ENCODE measurements at regions not wholly inside any gene's neighbourhood (a gene's known extent, or its start where the extent isn't known, plus 50 kb on each side); places are given as distances from the start of the nearest gene placed in this dataset.

- in situ Hi-C loops (cut with MboI; ENCODE audit: low sequenced_read_pairs): no loop called here
These were observed 130.5 kb upstream of the ZNF644 start for GRCh38 chr1:91152331-91152730.

DNA sequence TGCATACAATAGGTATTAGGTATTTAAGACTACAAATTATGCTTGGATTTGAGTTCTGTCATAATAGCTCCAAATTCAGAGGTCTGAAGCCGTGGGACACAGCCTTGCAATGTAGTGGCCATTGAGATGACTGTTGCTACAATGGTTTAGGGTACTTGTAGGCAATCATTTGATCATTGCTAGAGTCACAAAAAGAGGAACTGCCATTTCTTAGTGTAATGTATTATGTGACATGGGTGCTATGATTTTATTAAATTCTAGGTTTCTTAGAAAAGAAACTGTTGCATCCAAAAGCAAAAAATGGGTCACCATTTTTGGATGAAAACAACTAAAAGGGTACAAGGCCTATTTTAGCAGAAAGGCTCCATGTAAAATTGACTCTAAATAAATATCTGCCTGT is 129.9 kb upstream of the ZNF644 start:
- in situ Hi-C loops (cut with MboI; ENCODE audit: low sequenced_read_pairs): no loop called here

DNA sequence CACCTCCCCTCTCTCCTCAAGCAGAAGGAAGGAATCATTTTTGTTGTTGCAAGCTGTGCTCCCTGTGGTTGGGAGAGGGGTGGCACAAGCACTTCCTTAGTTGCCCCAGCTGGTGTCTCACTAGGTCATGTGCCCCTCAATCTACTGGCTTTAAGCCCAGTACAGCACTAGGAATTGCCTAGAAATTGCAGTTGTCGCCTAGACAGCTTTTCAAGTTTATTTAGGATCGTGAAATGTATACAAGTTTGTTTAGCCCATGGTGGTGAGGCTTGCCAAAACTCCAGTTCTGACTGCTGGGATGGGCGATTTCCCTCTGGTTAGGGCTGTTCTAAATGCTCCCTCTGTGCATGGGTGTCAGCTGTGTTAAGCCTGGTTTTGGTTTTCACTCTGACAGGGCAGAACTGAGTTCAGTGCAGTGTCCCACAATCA is 126.8 kb upstream of the ZNF644 start:
- in situ Hi-C loops (cut with MboI; ENCODE audit: low sequenced_read_pairs): loop anchor here (25.0 kb wide), 1 partner anchor 1036 kb away; no protein-coding TSS in a partner anchor

DNA sequence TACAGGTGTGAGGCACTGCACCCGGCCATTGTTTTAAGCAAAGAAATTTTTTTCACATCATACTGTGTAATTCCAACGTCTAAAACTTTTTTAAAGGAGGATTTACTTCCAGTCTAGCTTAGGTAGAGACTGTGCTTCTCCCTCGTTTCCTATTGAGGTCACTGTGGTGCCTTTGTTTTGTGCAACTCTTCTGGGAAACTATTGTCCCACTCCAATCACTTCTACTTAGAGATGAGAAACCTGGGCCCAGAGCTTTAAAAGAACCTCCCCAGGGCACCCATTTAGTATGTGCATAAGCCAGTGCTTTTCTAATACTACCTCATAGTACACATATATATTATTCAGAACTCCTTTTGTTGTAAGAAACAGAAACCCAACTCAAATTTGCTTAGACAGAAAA is 120.0 kb upstream of the ZNF644 start:
- in situ Hi-C loops (cut with MboI; ENCODE audit: low sequenced_read_pairs): loop anchor here (25.0 kb wide), 1 partner anchor 1030 kb away; no protein-coding TSS in a partner anchor

- in situ Hi-C loops (cut with MboI; ENCODE audit: low sequenced_read_pairs): loop anchor here (25.0 kb wide), 1 partner anchor 1027 kb away; no protein-coding TSS in a partner anchor
These were observed 117.1 kb upstream of the ZNF644 start for GRCh38 chr1:91138959-91139358.

DNA sequence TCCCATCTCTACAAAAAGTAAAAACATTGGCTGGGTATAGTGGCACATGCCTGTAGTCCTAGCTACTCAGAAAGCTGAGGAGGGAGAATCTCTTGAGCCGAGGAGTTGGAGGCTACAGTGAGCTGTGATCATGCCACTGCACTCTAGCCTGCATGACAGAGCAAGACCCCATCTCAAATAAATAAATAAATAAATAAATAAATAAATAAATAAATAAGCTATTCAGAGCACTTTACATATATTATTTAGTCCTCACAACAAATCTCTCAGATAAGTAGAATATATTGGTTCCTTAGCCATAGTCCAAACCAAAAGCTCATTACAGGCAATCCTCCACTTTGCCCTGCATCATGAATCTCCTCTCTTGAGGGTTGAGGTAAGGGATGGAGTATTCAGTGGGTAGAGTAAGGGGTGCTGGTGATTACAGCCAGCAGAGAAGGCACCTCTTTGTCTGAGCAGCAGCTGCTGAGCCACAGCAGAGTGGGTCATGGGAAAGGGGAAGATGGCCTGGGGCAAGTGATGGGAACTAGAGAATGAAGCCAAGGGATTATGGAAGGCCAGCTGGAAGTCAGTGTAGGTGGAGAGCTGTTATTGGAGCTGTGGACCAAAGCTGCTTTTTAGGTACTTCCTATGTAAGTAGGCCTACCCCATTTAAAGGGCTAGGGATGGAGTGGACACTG is 115.5 kb upstream of the ZNF644 start:
- in situ Hi-C loops (cut with MboI; ENCODE audit: low sequenced_read_pairs): loop anchor here (25.0 kb wide), 1 partner anchor 1025 kb away; no protein-coding TSS in a partner anchor

GRCh38 chr1:91135799-91136198 is 114.0 kb upstream of the ZNF644 start:
- in situ Hi-C loops (cut with MboI; ENCODE audit: low sequenced_read_pairs): loop anchor here (25.0 kb wide), 1 partner anchor 1023 kb away; no protein-coding TSS in a partner anchor

DNA sequence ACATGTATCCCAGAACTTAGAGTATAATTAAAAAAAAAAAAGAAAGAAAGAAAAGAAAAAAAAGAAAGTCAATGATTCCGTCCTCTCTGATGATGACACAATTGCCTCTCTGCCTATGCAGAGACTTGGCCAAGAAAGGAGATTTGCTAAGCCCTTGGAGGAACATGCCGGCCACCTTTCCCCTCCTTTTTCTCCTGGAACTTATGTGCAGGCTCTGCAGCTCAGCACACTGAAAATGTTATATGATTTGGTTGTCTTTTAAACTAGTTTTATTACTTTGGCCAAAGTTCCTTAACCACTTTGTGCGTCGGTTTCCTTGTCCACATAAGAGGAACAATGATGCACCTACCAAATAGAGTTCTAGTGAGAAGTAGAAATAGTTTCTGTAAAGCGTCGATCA is 111.4 kb upstream of the ZNF644 start:
- in situ Hi-C loops (cut with MboI; ENCODE audit: low sequenced_read_pairs): loop anchor here (25.0 kb wide), 1 partner anchor 1021 kb away; no protein-coding TSS in a partner anchor

DNA sequence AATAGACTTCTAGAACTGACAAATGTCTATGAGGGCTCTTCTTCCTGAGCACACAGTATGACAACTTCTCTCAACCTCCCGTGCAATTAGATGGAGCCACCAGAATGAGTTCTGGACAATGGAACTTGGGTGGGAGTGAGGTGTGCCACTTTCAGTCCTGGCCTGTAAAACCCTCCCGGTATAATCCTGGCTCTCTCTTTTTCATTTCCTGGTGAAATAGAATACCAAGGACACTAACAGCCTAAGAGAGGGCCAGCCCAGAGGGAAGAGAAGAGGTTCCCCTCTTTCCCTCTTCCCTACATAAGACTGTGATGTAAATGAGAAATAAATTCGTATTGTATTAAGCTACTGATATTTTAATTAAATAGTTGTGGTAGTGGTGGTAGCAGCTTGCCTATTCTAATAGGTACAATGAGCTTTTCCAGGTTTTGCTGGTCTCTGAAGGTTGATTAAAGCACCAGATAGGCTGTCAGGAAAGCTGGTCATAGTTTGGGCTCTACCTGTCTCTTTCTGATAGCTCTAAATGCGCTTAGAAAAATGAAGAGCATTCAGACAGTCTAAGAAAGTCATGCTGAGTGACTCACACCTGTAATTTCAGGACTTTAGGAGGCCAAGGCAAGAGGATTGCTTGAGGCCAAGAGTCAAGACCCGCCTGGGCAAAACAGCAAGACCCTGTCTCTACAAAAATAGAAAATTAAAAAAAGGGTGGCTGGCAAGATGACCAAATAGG is 108.6 kb upstream of the ZNF644 start:
- in situ Hi-C loops (cut with MboI; ENCODE audit: low sequenced_read_pairs): loop anchor here (25.0 kb wide), 1 partner anchor 1018 kb away; no protein-coding TSS in a partner anchor

DNA sequence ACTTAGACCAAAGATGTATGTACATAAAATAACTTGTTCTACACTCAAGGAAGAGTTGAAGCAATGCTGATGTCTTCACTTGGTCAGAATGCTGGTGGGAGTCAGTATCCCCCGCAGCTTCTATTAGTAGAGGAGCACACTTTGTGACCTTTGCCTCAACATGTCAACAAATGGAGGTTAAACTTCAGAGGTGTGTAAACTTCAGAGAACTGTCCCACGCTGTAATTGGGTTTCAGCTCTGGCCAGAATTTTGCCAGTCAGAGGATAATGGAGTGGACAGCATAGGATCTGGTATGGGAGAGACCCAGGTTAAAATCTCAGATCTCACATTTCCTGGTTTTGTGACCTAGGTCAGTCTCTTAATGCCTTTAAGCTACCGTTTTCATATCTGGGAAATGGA is 107.6 kb upstream of the ZNF644 start:
- in situ Hi-C loops (cut with MboI; ENCODE audit: low sequenced_read_pairs): loop anchor here (25.0 kb wide), 1 partner anchor 1017 kb away; no protein-coding TSS in a partner anchor

GRCh38 chr1:91129017-91129416 is 107.2 kb upstream of the ZNF644 start:
- in situ Hi-C loops (cut with MboI; ENCODE audit: low sequenced_read_pairs): loop anchor here (25.0 kb wide), 1 partner anchor 1017 kb away; no protein-coding TSS in a partner anchor

GRCh38 chr1:91124989-91125417 is 103.2 kb upstream of the ZNF644 start:
- in situ Hi-C loops (cut with MboI; ENCODE audit: low sequenced_read_pairs): loop anchor here (25.0 kb wide), 1 partner anchor 1013 kb away; no protein-coding TSS in a partner anchor

DNA sequence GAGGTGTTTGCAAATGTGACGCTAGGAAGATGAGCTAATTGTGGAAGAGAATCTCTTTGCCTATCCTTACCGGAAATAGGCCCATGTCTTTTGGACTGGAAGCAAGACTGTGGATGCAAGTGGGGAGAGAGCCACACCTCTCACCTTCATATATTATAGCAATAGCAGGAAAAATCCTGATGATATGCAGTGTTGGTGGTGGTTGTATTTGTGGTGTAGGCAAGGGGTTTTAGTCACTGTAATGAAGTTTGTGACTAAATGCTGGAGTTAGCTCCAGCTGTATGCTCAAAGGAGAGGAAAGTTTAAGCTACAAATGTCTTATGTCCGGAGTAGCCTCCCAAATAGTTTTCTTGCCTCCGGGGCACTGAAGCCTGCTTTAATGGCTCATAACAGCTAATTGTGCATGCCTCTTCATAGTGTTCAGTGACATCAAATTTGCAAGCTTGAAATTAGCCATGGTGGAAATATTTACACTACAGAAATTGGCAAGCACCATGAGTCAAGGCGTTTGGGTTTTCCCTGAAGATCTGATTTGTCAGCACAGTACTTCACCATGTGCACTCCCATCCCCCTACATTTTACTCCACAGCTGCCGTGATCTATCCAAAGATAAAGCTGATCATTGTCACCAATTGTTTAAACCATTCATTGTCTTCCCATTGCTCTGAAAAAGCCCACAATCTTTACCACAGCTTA is 102.6 kb upstream of the ZNF644 start:
- in situ Hi-C loops (cut with MboI; ENCODE audit: low sequenced_read_pairs): no loop called here

GRCh38 chr1:91123773-91124172 is 101.9 kb upstream of the ZNF644 start:
- in situ Hi-C loops (cut with MboI; ENCODE audit: low sequenced_read_pairs): no loop called here

DNA sequence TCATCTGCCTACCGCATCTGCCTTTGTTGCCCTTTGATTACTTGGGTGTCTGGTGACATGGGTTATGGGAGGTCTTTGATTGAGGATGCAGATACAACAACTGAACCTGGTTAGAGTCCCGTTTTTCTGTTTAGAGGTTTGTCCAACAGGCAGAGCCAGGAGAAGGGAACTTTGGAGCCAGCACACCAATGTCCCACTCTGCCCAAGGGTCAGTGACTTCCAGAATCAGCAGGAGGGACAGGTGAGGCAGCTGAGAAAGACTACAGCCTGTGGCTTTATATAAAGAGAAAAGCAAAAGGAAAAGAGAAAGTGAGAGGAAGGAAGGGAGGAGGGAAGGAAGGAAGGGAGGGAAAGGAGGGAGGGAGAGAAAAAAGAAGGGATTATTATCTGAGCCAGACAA is 101.5 kb upstream of the ZNF644 start:
- in situ Hi-C loops (cut with MboI; ENCODE audit: low sequenced_read_pairs): no loop called here

DNA sequence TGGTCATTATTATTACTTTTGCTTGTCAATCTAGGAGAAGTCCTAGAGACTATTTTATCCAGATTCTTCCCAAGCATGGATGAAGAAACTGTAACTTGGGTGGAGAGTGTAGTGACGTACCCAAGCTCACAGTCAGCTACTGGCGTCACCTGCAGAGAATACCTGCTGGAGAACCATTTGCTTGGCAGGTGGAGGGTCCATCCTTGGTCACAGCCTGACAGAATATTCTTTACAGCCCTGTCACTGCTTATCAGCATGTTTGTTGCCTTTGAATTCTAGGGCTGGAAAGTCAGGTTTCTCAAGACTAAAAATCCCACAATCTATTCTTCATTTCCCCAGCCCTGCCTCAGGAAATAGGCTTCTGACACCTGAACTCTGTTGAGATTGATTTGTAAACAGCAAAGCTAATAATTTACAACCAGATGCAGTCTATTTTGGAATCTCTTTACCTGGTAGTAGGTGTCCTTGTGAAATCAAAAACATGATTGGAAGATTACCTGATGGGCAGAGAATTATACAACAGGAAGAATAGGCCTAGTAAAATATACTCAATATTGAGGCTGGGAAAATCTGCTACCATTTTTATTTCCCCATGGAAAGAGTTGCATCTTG is 100.4 kb upstream of the ZNF644 start:
- in situ Hi-C loops (cut with MboI; ENCODE audit: low sequenced_read_pairs): no loop called here

DNA sequence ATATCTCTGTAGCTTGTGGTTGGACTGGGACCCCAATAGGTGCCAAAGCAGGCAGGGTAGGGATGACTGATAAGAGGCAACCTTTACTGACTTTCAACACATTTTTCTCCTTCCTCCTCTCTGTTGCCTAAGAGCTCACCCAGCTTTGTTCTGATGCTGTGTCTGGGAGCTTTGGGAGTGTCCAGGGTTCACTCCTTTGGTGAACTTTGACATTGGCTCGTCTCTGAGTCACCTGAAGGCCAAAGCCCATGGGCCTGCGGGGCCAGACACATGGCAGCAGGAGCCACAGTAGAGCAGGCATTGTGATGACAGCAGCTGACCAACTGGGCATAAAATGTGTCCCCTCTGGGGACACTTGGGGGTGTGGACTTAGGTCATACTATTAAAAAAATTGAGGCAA is 99.5 kb upstream of the ZNF644 start:
- in situ Hi-C loops (cut with MboI; ENCODE audit: low sequenced_read_pairs): no loop called here

GRCh38 chr1:91120936-91121335 is 99.1 kb upstream of the ZNF644 start:
- in situ Hi-C loops (cut with MboI; ENCODE audit: low sequenced_read_pairs): no loop called here

- in situ Hi-C loops (cut with MboI; ENCODE audit: low sequenced_read_pairs): no loop called here
These were observed 98.6 kb upstream of the ZNF644 start for GRCh38 chr1:91120421-91120820.

- in situ Hi-C loops (cut with MboI; ENCODE audit: low sequenced_read_pairs): no loop called here
These were observed 82.9 kb upstream of the ZNF644 start for GRCh38 chr1:91104712-91105111.

- in situ Hi-C loops (cut with MboI; ENCODE audit: low sequenced_read_pairs): no loop called here
These were observed 79.5 kb upstream of the ZNF644 start for GRCh38 chr1:91101328-91101727.

Data from HL-60/S4 (cell line).